ENCODE measurements at regions not wholly inside any gene's neighbourhood (a gene's known extent, or its start where the extent isn't known, plus 50 kb on each side); places are given as distances from the start of the nearest gene placed in this dataset.

- DNase-seq (no peak), ATAC-seq (ENCODE audit: low read depth) (no peak)
- H3K36me3 ChIP-seq (replicated peaks in 1 of 2; ENCODE audit: control extremely low read depth in 1 of 2, control insufficient read depth in 1 of 2, extremely low read depth in 1 of 2, insufficient read depth in 2 of 2, low read length in 1 of 2) = no peaks in the 10 kb centered on the region
- no peak overlapping the region for H3K4me2 ChIP-seq (replicated peaks; ENCODE audit: low read depth, low read length, poor library complexity, severe bottlenecking)
- Mint-ChIP-seq H3K4me3 (no peak overlapping the region), H3K27ac (no peak overlapping the region), H3K9me3 (ENCODE audit: insufficient read depth) (no peaks in the 10 kb centered on the region), H3K4me1 (peaks cover 2% of the 10 kb centered on the region), H3K27me3 (no peaks in the 10 kb centered on the region)
- H3K4me1 ChIP-seq (ENCODE audit: control insufficient read depth in 2 of 2, insufficient read depth in 2 of 2, low read length in 2 of 2) = no peaks in the 10 kb centered on the region
- no peak overlapping the region for H3K4me3 ChIP-seq (ENCODE audit: control extremely low read depth in 1 of 5, extremely low read depth in 1 of 5, insufficient read depth in 1 of 5, low read depth in 2 of 5, low read length in 4 of 5)
- no CpG with 5 or more reads among the region's 5 CpGs for WGBS (ENCODE audit: insufficient coverage)
- no peak overlapping the region for H3K9ac ChIP-seq (ENCODE audit: low read length)
- intact Hi-C loops (cut with micrococcal nuclease) = no loop called here
- CTCF ChIA-PET = no interaction called here
- no peaks in the 10 kb centered on the region for H4K20me1 ChIP-seq (ENCODE audit: control insufficient read depth, insufficient read depth, low read length, poor library complexity, severe bottlenecking)
- no peak overlapping the region for H3K27ac ChIP-seq (ENCODE audit: low read length in 2 of 2)
- no peak for TF ChIP-seq CTCF (IDR thresholded peaks at IDR 0.05)
- TF ChIP-seq EZH2 (IDR thresholded peaks at IDR 0.05; ENCODE audit: borderline replicate concordance, insufficient read depth, low read depth, low read length, poor library complexity, severe bottlenecking) = no peak
- H2AFZ ChIP-seq (ENCODE audit: insufficient read depth, low read depth, low read length, poor library complexity, severe bottlenecking) = no peak overlapping the region
- no peaks in the 10 kb centered on the region for H3K27me3 ChIP-seq (replicated peaks in 1 of 4; ENCODE audit: control extremely low read depth in 1 of 4, control insufficient read depth in 3 of 4, insufficient read depth in 4 of 4, low read length in 3 of 4)
- H3K79me2 ChIP-seq (ENCODE audit: control insufficient read depth, insufficient read depth, low read length) = no peaks in the 10 kb centered on the region
- no peaks in the 10 kb centered on the region for H3K9me3 ChIP-seq (ENCODE audit: control extremely low read depth in 1 of 3, control insufficient read depth in 2 of 3, insufficient read depth in 1 of 3, low read length in 2 of 3)
- POLR2A ChIA-PET = no interaction called here
Measured at GRCh38 chr2:144889348-144889747, 369.4 kb upstream of the ZEB2 start.

GRCh38 chr2:144886862-144887261 is 366.9 kb upstream of the ZEB2 start:
- POLR2A ChIA-PET = no interaction called here
- H3K4me1 ChIP-seq (ENCODE audit: control insufficient read depth in 2 of 2, insufficient read depth in 2 of 2, low read length in 2 of 2) = no peaks in the 10 kb centered on the region
- DNase-seq (no peak), ATAC-seq (ENCODE audit: low read depth) (no peak)
- intact Hi-C loops (cut with micrococcal nuclease) = no loop called here
- no peaks in the 10 kb centered on the region for H3K79me2 ChIP-seq (ENCODE audit: control insufficient read depth, insufficient read depth, low read length)
- H4K20me1 ChIP-seq (ENCODE audit: control insufficient read depth, insufficient read depth, low read length, poor library complexity, severe bottlenecking) = no peaks in the 10 kb centered on the region
- H3K27me3 ChIP-seq (replicated peaks in 1 of 4; ENCODE audit: control extremely low read depth in 1 of 4, control insufficient read depth in 3 of 4, insufficient read depth in 4 of 4, low read length in 3 of 4) = no peaks in the 10 kb centered on the region
- Mint-ChIP-seq H3K27me3 (no peaks in the 10 kb centered on the region), H3K27ac (no peak overlapping the region), H3K4me3 (no peak overlapping the region), H3K9me3 (ENCODE audit: insufficient read depth) (no peaks in the 10 kb centered on the region), H3K4me1 (peaks cover 2% of the 10 kb centered on the region)
- no peak overlapping the region for H3K27ac ChIP-seq (ENCODE audit: low read length in 2 of 2)
- WGBS (ENCODE audit: insufficient coverage) = 0% methylated on average over 1 of the region's 3 CpGs
- CTCF ChIA-PET = interaction anchor here (0.6 kb wide), 1 partner anchor 456 kb away, joined by 4 read pairs; no protein-coding TSS in a partner anchor
- no peak overlapping the region for H3K4me2 ChIP-seq (replicated peaks; ENCODE audit: low read depth, low read length, poor library complexity, severe bottlenecking)
- TF ChIP-seq CTCF (IDR thresholded peaks at IDR 0.05) = no peak
- TF ChIP-seq EZH2 (IDR thresholded peaks at IDR 0.05; ENCODE audit: borderline replicate concordance, insufficient read depth, low read depth, low read length, poor library complexity, severe bottlenecking) = no peak
- no peak overlapping the region for H3K4me3 ChIP-seq (ENCODE audit: control extremely low read depth in 1 of 5, extremely low read depth in 1 of 5, insufficient read depth in 1 of 5, low read depth in 2 of 5, low read length in 4 of 5)
- no peak overlapping the region for H2AFZ ChIP-seq (ENCODE audit: insufficient read depth, low read depth, low read length, poor library complexity, severe bottlenecking)
- no peaks in the 10 kb centered on the region for H3K9me3 ChIP-seq (ENCODE audit: control extremely low read depth in 1 of 3, control insufficient read depth in 2 of 3, insufficient read depth in 1 of 3, low read length in 2 of 3)
- no peaks in the 10 kb centered on the region for H3K36me3 ChIP-seq (replicated peaks in 1 of 2; ENCODE audit: control extremely low read depth in 1 of 2, control insufficient read depth in 1 of 2, extremely low read depth in 1 of 2, insufficient read depth in 2 of 2, low read length in 1 of 2)
- H3K9ac ChIP-seq (ENCODE audit: low read length) = no peak overlapping the region
